Ammon's horn (tissue), 1 donor: ENCODE measurements at regions not wholly inside any gene's neighbourhood (a gene's known extent, or its start where the extent isn't known, plus 50 kb on each side); places are given as distances from the start of the nearest gene placed in this dataset.

ENCODE experiments used
- DNase-seq: peaks from one replicate; pipeline ENCODE4 v3.0.0-alpha.2; 2016; ENCODE audit warnings: low spot score

DNA sequence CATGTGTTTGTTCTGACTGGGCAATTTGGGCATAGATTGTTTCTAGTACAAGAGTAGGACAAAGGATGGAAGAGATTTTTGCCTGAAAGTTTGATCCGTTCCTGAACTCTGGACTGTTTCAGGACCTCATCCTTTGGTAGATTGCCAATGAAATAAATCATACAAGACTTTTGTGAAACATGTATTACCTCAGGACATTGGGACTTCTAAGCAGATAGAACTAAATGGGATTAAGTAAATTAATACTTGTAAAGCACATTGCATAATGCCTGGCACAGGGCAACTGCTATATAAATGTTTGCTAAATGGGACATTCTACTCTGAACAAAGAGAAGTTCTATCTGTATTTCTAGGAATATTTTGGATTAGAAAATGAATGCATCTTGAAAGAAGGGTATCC, 164.8 kb upstream of the RPS6KA3 start:
- no peak for DNase-seq

DNA sequence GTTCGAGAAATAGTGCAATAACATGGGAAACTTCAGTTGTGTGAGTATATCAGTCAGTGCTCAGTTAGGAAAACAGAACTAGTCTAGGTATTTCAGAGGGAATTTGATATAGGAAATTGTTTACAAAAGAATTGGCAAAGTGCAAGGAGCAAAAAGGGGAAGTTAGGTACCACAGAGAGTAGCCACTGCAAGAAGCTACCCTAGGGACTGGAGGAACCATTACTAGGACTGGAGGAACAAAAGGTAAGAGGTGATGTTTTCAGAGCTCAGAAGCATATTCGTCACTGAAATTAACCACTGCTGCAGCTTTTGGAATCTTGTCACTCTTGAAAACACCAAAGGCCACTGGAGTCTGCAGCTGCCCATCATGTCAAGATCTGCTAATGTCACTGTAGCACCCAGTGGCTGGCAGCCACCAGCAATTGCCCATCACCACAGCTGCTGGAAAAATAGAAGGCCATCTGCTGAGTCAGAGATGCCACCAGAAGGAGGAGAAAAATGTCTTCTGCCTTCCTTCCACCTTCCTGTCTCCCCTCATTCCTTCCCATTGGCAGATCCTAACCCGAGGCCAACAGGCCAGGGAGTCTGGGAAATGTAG, 160.6 kb upstream of the RPS6KA3 start:
- no peak for DNase-seq

DNA sequence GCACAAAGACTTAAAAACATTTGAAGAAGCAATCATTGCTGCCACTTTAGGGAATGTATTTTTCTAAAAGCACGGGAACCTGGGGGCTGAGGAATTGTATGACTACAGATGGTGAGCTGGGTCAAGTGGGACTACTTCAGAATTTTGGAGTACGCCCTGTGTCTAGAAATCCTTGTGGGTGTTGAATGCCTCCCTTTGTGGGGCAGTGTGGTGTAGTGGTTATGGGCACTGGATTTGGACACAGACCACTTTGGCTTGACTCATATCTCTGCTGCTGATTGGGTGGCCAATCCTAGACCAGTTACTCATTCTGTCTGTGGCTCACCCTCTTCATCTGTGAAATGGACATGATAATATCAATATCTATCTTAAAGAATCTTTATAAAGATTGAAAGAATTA, 155.0 kb upstream of the RPS6KA3 start:
- no peak for DNase-seq

DNA sequence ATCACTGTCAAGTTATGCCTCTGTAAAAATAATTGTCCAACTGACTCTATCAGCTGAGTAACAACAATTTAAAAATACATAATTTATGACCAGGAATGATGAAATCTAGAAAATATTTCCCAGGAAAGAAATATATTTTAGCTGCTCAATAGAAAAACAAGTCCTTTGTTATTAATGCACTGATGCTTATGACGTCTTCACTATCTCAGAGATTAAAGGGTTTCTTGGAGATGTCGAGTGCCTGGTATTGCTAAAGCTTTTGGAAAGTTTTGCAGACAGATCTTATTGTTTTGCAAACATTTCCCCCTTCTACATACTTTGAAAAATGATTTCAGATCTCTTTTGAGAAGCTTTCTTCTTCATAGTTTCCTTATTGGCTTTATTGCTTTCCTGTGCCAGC, 154.6 kb upstream of the RPS6KA3 start:
- DNase-seq, result no peak

DNA sequence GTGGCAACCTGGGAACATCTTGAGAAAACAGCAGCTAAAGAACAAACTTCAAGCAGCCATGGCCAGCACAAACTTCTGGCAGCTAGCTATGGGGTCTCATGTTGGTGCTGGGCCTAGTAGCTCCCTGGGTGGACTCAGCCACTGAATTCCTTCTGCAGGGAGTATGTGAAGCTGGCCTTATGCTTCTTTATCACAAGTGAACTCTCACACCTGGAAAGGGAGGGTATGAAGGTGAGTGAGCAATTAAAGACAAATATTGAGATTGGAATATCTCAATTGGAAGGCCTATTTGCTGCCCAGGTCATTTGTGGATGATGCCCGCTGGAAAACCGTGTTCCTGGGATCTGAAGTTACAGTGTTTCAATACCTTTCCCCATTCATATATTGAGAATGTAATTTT, 153.3 kb upstream of the RPS6KA3 start:
- no peak for DNase-seq

DNA sequence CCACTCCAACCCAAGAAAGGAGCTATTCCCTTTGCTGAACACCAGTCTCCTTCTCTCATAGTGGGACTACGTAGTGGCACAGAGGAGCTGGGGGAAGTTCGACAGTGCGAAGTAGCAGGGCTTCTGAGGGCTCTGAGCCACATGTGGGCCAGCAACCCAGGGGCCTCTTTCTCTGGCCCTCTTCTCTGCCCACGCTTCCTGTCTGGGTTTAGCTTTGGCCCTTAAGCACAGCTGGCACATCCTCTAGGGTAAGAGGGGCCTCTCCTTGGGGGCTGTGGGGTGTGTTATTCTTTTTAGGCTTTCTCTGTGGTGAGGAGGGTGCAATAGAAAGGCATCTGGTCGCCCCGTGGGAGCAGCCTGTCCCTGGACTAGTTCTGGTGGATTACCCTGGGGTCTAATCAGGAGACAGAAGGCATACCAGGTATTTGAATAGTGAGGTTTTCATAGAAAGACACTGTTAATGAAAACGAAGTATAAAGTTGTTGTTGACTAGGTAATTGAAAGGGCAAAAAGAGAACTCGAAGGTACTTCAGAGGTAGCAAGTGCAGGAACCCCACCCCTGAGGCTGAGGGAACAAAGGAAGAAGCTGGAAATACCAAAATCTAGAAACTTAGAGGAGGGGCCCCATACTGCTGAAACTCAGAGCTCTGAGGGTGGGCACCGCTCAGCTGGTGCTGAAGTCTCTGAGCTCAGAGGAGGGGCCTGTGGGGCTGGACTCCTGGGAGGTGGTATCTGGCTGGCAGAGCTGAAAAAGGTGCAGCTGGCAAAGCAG, 151.9 kb upstream of the RPS6KA3 start:
- DNase-seq, result peak; percentile 3

DNA sequence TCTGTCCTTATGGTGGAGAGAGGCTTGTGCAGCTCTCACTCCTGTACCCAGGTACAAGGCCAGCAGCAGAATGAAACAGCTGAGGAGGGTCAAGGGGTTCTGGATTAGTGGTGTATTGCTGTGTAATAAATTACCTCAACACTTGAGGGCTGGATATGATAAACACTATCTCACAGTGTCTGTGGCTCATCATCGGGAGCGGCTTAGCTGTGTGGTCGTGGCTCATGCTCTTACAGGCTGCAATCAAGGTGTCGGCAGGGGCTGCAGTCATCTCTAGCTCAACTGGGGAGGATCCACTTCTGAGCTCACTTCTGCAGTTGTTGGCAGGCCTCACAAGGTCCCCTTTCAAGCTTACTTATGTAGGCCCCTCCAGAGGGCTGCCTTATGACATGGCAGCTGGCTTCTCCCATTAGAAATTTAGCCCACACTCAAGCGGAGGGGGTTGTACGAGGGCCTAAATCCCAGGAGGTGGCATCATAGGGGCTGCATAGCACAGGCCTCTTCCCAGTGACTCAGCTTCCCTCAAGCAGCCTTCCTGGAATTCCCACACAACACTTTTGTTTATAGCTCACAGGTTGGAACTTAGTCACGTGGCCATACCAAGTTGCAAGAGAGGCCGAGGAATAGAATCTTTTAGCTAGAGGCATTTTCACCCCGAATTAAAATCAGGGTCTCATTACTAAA, 148.2 kb upstream of the RPS6KA3 start:
- DNase-seq, result no peak

DNA sequence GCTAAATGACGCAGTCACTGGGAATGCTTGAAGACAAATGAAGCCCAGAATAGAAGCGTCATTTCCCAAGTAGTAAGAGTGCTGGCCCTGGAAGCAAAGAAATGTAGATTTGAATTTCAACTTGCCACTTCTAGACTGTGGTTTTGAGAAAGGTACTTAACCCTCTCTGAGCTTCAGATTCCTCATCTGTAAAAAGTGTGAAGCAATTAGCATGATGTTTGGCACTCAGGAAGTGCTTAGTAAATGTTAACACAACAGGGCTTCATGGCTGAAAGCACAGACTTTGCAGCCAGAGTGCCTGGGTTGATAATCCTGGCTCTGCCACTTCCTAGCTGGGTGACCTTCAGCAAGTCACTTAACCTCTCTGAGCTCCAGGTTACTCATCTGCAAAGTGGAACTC, 147.4 kb upstream of the RPS6KA3 start:
- DNase-seq, result no peak

DNA sequence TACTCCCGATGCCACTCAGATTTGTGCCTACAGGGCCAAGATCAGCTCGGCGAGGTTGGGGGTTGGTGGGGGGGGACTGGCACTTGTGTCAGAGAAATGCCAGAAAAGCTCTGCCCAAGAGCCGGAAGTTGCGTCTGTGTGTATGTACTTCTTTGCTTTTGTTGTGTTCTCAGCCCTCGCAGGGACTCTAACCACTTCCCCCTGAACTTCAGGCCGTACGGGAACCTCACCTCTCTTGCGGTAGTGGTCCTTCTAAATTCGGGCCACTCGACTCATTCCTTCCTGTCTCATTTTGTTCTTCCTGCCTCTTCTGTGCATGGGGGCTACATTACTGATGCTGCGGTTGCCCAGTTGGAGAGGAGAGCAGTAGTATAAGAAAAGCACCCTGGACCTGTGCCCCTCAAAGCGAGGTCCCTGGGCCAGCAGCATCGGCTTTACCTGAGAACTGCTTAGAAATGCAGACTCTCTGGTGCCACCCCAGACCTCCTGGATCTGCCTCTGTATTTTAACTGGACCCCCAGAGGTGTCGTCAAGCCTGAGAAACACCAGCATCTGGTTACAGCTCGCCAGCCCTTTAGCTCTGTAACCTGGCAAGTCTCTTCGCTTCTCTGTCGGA, 146.3 kb upstream of the RPS6KA3 start:
- peak; percentile 49 for DNase-seq

DNA sequence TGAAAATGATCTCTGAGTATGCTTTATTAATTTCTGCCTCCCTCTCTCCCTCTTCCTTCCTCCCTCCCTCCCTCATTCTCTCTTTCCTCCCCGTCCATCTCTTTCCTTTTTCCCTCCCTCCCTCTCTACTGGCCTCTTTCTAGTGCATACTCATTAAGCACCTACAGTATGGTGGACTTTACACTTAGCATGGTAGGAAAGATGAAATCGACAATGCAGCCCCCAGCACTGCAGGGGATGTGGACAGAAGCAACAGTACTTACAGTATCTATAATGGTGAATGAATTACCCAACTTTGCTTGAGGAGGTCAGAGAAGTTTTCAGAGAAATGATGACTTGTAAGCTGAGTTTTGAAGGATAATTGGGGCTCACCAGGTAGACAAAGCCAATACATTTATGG, 143.8 kb upstream of the RPS6KA3 start:
- no peak for DNase-seq

DNA sequence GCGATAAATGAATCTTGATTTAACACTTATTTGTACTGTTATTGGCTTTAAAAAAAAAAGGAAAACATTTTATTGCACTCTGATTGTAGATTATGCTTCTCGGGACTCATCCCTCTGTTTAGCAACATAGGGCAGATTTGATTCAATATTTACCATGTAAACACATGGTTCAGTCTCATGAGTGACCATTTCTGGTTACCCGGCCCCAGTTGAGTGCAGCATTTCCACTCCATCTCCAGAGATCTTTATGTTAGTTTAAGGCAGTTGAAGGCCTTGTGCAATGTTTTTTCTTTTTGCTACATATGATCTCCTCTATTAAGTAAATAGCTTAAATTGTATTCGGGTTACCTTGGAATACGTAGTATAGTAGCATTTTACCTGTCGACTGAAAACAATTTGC, 143.3 kb upstream of the RPS6KA3 start:
- DNase-seq, result no peak

DNA sequence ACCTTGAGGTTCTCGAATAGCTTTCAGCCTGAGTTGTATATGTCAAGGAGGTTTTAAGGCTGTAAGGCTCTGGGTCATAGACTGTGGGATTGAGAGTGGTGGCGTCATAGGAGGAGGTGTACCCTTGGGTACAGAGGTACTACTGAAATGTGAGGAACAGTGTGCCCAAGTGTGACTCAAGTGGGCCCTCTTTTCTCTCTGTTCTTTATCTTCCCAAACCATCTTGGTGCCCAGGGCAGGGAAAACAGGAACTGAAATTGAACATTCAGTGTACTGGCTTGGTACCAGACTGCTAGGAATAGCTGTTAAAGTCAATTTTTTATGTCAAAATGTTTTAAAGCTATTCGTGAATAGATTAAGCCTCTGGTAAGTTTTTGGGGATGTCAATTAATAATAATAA, 136.2 kb upstream of the RPS6KA3 start:
- peak; percentile 2 for DNase-seq

DNA sequence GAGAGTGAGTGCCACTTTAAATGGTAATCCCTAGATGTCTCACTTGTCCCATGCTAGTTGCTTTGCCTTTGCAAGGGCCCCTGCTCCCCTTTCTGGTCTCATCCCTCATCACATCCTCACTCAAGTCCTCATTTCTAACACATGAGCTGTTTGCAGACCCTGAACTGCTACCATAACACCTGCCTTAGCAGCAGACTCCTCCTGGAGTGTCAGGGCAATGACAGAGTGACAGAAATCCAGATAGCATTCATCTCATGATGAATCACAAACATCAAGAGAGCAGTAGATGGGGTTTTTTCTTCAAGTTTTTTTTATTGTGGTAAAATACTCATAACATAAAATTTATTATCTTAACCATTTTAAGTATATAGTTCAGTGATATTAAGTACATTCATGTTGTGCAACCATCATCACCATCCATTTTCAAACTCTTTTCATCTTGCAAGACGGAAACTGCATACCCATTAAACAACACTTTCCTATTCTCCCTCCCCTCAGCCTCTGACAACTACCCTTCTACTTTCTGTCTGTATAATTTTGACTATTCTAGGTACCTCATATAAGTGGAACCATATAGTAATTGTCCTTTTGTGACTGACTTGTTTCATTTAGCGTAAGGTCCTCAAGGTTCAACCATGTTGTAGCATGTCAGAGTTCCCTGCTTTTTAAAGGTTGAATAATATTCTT, 133.2 kb upstream of the RPS6KA3 start:
- DNase-seq, result no peak

DNA sequence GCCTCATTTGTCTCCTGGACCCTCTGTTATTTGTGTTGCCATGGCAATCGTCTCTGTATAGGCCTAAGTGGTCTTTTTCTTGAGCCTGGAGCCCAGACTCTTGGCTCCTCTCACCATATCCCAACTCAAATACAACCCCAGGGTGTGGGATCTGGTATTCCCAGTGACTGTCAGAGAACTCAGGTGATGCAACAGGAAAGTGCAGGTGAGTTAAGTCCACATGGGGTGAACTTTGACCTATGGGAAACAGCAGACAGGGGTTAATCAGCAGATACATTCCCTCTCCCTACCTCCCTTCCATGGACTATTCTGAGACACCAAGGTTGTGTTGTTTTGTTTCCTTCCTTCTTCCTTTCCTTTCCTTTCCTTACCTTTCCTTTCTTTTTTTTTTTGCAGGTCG, 130.9 kb upstream of the RPS6KA3 start:
- no peak for DNase-seq

DNA sequence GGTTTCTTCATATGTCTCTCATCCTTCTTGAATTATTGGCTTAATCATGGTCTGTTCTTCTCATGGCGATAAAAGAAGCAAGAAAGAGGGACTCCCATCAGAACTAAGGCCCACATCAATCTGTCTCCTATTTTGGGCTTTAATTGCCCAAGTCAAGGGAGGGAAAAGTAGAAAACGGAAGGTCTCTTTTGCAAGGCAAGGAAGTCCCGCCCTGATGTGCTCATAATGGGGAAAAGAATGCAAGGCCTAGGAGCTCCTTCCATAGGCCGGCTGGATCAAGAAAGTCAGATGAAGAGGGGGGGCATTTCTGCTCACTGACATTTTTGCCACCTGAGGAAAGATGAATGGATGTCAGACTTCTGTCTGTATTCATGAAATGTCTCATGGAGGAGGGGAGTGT, 127.7 kb upstream of the RPS6KA3 start:
- no peak for DNase-seq

DNA sequence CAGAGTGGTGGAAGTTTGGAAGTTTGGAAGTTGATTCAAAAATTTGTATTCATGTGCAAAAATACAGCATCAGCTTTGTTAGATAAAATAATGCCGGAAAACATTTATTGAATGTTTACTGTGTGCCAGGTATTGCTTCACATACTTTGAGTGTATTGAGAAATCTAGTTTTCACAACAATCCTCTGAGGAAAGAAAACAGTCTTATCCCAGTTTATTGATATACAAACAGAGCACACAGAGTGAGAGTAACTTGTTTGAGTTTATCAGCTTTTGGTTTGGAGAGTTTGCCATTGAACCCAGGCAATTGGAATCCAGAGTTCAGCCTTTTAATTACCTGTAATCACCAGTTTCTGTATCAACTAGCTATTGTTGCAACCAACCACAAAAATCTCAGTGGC, 127.2 kb upstream of the RPS6KA3 start:
- DNase-seq, result no peak

DNA sequence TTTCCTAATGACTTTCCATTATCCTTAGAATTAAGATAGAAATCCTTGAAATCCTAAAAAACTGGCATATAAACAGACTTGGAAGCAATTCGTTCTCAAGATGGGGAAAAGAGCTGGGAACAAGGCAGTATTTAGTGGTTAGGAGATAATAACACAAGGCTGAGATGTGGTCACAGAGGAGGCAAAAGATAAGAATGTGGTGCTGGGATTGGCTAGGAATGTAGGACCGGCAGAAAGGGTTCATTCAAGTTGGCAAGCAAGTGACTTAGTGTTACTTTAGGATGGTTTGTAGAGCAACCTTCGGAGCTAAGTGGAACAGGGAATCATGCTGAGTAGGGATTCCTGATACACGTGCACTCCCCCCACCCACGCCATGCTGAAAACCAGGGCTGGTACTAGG, 121.9 kb upstream of the RPS6KA3 start:
- DNase-seq, result no peak

DNA sequence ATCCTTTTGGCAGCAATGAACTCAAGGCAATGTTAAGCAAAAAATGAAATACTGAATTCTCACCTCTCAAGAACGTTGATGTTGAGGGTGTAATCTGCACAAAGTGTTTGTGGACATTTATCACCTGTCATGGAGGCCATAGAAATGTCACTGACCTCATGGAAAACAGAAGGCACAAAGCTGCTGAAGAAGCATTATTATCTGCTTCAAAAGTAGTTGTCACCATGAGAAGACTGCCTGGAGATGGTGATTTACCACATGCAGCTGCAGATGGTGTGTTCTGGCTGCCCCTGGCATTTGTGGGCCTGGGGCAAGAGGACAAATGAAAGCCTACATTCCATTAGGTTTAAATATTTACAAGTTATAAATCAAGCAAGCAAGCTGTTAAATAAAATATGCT, 116.8 kb upstream of the RPS6KA3 start:
- DNase-seq, result no peak

DNA sequence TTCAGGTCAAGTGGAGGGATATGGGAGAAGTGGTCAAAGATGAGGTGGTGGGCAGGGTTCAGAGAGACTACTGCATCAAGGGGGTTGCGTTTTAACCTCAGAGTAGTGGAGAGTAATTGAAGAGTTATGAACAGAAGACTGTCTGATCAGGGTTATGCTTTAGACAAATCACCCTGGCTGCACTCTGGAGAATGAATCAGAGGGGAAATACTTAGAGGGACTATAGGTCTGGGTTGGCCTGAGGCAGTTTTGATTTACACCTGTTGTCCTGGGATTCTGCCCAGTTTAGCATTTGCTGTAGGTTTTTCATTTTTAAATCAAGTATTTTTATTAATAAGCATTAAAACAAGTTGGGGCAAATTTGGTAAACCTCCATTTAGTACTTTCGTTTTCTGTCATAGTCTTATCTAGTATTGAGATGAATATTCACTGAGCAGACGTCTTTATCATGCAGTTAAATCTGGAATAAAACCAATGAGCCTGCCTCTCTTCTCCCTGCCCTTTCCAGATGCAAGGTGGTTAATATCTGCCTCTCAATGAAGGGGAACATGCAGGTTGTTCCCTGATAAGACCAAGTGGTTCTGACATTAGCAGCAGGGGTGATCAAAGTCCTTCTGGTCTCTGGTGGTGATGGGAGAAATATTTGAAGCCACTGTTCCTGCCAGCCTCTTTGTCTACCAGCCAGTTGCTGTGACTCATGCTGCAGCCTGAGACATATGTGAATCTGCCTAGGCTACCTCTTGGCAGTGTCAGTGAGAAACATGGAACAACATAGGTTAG, 116.0 kb upstream of the RPS6KA3 start:
- no peak for DNase-seq

DNA sequence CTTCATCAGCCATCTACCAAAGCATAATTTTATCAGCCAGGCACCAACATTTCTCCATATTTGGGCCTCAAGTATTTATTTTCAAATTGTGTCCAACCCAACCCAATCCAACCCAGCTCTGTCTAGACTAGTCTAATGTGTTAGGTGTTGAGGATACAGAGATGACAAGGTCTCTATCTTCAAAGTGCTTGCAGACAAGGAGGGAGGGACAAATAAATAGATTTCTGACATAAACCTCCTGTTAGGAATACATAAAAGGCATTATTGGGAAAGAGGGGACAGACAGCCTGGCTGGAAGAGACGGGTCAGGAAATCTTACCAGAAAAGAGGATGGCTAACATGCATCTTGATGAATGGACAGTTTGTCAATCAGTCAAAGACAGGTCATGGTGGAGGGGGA, 115.4 kb upstream of the RPS6KA3 start:
- DNase-seq, result no peak

DNA sequence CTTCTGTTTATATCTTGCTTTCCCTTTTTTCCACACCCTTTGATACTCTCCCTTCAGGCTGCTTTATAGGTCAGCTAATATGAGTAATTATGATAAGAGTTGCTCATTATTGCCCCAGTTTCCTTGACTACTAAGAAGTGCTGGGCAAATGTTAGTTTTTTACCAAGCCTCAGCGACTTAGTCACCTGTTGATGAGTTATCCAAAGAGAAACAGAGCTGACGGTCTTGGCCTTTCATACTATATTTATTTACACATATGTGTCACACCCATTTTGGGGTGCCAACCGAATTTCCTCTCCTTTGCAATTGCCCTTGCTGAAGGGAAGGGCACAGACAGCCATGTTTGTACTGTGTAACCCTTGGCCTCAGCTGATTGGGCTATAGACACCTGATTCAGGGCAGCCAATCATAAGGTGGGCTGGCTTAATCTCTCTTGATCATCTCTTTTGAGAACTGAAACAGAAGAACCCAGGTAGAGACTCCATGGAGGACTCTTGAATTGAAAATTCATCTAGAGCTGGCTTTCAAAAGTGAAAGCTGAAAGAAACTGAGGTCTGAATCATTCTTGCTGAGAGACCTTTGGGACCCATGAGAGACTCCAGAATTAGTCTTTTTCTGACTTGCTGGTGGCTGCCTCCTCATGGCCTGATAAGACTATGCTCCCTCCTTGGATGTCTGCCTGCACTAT, 111.7 kb upstream of the RPS6KA3 start:
- no peak for DNase-seq
